NCI-H1417 (cell line): ENCODE measurements at regions not wholly inside any gene's neighbourhood (a gene's known extent, or its start where the extent isn't known, plus 50 kb on each side); places are given as distances from the start of the nearest gene placed in this dataset.

Source experiments
- DNase-seq, 3 experiments: peaks; one replicate each; lab custom pipeline; 2025; lab: John Stamatoyannopoulos, UW

DNA sequence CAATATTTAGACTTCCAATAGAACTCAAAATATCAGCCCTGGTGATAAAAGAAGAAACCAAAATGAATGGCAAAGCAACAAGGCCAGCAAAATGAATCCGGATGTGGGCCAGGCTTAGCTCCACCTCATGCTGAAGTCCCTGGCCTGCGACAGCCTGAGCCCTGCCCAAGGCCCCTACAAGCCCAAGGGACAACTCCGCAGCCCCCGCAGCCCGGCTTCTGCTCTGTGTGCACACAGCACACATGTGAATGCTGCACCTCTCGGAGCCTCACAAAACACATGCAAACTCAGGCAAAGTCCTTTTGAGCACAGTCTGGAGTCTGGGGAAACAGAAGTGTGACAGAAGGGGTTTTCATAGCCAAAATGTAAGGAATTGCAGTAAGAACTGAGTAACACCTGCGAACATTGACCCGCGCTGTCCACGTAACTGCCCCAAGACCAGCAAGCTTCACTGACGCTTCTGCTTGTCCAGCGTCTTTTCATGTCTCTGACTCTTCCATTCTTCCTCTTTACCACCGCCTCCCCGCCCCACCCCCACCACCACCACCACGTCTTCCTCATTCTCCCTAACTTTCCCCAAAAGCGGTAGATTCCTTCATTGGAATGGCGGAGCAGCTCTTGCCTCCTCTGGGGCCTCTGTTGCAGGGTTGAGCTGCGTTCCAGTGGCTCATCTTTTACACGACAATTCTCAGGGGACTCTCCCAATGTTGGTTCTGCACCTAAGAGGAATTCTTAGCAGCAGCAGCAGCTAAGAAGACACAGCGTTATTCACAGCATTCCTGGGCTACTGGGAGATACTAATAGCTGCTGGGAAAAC lies 136.4 kb upstream of the COPS8 start:
- no peak for DNase-seq

DNA sequence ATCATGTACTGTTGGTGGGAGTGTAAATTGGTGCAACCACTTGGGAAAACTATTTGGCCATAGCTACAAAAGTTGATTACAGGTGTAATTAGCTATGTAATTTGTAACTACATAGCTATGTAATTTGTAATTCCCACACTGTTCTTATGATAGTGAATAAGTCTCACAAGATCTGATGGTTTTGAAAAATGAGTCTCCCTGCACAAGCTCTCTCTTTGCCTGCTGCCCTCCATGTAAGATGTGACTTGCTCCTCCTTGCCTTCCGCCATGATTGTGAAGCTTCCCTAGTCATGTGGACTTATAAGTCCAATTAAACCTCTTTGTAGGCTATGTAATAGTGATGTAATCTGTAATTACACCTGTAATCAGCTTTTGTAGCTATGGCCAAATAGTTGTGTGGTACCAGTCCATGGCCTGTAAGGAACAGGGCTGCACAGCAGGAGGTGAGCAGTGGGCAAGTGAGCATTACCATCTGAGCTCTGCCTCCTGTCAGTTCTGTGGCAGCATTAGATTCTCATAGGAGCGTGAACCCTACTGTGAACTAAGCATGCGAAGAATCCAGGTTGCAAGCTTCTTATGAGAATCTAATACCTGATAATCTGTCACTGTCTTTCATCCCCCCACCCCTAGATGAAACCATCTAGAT lies 133.7 kb upstream of the COPS8 start:
- DNase-seq, result no peak

- no peak for DNase-seq
Observed at GRCh38 chr2:236954641-236955040, 131.0 kb upstream of the COPS8 start.

DNA sequence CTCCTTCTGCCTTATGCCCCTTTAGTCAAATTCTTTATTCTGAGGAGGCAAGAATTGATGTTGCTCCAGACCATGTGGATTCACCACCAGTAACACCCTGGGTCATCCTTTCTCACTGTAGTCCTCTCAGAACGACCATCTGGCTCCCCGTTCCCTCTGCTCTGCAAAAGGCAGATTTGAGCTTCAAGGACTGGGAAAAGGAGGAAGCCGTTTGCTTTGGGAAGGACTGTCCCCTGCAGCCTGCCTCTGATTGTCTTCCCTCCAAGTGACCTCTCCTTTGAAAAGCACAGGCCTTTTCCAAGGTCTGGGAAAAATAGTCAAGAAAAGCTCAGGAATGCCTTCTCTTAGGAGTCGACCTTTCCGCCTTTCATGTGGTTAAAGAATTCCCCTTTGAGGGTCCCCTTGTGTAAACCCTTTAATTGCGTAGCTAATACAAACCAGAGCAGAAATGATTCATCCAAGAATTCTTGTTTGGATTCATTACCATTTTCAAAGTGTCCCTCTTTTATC lies 130.1 kb upstream of the COPS8 start:
- no peak for DNase-seq

DNA sequence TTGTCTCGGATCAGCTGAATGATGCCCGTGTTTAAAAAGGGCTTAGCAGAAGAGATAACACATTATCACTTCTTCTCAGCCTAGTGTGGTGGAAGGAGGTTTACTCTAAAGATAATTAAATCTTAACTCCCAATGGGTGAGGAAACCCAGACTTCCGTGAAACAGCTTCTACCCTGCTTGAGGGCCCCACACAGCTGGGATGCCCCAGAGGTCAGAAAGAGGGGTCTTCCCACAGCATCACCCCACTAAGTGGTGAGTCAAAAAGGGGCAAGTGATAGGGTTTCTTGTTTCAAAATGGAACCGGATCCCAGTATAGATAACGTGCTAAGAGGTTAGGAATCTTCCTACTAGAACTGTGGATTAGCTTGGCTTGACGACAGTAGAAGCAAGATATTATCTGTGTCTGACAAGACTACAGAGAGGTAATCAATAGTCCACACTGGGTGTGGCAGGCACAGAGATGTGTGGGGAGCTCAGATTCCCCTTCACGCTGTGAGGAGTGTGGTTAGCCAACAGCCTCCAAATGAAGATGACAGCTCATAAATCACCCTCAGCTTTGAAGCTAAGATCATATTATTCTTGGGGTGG lies 129.6 kb upstream of the COPS8 start:
- peak in 1 of 3 experiments; percentile 65 for DNase-seq

GRCh38 chr2:236956641-236957040 lies 129.0 kb upstream of the COPS8 start:
- DNase-seq, result no peak

DNA sequence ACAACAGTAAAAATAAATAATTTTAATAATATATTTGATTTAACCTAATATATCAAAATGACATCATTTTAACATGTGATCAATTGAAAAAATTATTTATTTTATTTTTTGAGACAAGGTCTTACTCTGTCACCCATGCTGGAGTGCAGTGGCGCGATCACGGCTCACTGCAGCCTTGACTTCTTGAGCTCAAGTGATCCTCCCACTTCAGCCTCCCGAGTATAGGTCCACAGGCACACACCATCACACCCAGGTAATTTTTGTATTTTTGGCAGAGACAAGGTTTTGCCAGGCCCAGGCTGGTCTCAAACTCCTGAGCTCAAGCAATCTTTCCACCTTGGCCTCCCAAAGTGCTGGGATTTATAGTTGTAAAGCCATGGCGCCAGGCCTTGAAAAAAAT lies 126.7 kb upstream of the COPS8 start:
- DNase-seq, result no peak

- no peak for DNase-seq
Observed at GRCh38 chr2:236959876-236960275, 125.8 kb upstream of the COPS8 start.

DNA sequence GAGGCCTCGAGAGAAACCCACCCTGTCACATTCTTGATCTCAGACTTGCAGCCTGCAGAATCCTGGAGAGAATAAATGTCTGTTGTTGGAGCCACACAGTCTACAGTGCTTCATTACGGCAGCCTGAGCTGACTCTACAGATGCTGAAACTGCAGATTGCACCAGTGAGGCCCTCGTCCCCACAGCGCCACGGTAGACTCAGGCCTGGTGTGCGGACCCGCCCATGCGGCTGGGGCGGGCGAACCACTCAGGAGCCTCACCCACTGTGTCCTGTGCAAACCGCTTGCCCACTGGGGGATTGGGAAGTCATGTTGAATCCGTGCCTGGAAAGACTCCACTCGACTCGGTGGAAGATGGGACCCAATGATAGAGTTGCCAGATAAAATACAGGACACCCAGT lies 125.2 kb upstream of the COPS8 start:
- DNase-seq, result no peak

DNA sequence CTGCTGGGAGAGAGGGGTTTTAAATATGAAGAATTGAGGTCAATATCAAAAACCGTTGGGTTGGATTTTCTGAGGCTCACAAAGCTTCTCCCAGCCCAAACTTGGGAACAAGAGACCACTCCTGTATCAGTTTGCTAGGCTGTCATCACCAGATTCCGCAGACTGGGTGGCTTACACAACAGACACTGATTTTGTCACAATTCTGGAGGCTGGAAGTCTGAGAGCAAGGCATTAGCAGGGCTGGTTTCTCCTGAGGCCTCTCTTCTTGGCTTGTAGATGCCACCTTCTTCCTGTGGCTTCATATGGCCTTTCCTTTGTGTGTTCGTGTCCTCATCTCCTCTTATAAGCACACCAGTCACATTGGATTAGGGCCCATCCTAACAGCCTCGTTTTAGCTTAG lies 122.9 kb upstream of the COPS8 start:
- DNase-seq, result no peak

GRCh38 chr2:236963631-236964182 lies 122.0 kb upstream of the COPS8 start:
- DNase-seq, result no peak

- no peak for DNase-seq
Observed at GRCh38 chr2:236964291-236964690, 121.4 kb upstream of the COPS8 start.

DNA sequence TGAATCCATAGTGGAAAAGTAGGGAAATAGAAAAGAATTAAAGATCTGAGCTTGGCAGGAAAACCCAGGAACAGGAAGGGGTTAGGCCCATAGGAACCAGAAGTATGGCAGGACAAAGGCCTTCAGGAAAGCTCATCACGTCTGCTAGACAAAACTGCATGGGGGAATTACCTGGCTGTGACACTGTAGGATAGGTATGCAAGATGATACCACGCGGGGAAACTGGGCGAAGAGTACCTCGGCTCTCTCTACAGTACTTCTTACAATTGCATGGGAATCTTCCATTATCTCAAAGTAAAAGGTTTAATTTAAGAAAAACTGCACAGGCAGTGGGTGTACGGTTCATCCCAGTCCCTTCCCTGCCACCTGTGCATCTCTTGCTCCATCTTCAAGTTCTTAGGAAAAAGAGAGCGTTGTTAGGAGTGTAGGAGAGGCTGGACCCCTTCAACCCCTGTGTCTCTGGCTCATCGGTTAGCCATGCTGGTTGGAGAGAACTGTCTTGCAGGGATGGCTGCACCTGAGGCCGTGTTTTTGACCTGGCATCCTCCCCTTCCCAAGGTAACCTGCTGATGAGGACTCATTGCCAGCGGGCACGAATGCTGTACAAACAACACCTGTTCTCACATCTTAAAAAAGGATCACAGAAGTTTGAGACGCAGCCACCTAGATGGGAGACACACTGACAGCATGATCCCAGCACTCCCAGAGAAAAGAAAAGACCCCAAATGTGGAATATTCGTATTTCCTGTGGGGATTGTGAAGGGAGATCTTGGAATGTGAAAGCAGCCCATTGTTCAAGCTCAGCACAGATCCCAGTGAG lies 120.5 kb upstream of the COPS8 start:
- DNase-seq, result no peak

GRCh38 chr2:236965841-236966096 lies 119.9 kb upstream of the COPS8 start:
- no peak for DNase-seq

DNA sequence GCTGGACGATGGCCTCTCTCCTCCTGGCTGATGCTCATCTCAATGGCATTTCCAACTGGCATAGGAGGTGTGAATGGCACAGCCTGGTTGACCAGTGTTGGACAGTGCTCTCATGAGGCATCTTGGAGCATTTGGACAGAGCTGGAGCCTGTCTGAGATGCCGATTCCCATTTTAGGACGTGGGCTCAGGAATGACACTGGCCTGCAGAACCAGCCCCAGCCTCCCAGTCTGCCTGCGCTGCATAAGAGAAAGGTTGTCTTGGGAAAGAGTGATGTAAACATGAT lies 118.2 kb upstream of the COPS8 start:
- DNase-seq, result no peak

- DNase-seq, result no peak
Observed at GRCh38 chr2:236968101-236968879, 117.4 kb upstream of the COPS8 start.

DNA sequence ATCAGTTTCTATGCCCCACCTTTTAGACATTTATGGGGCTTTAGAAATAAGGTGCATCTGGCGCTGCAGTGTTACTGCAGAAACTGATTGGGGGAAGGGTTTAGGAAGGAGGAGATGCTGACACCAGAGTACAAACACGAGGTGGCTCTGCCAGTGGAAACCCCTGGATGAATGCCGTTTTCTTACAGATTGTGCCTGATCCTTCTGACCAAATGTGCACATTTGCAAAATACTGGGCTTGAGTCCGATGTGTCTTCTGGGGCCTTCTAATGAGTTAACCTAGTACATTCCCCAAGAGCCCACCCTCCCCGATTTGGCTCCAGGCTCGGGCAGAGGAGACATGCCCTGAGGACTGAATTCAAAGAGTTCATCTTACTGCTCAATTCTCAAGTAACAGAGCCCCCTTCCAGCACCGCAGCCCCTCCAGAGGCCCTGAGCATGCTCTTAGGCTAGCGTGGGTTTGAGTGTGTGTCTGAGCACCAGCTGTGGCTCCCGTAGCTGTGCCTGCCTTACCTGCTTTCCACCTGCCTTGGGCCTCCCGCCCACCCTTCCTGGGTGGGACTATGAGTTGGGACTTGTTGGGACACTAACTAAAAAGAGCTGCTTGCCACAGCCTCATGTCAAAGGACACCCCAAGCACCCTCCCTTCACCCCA lies 116.7 kb upstream of the COPS8 start:
- no peak for DNase-seq

DNA sequence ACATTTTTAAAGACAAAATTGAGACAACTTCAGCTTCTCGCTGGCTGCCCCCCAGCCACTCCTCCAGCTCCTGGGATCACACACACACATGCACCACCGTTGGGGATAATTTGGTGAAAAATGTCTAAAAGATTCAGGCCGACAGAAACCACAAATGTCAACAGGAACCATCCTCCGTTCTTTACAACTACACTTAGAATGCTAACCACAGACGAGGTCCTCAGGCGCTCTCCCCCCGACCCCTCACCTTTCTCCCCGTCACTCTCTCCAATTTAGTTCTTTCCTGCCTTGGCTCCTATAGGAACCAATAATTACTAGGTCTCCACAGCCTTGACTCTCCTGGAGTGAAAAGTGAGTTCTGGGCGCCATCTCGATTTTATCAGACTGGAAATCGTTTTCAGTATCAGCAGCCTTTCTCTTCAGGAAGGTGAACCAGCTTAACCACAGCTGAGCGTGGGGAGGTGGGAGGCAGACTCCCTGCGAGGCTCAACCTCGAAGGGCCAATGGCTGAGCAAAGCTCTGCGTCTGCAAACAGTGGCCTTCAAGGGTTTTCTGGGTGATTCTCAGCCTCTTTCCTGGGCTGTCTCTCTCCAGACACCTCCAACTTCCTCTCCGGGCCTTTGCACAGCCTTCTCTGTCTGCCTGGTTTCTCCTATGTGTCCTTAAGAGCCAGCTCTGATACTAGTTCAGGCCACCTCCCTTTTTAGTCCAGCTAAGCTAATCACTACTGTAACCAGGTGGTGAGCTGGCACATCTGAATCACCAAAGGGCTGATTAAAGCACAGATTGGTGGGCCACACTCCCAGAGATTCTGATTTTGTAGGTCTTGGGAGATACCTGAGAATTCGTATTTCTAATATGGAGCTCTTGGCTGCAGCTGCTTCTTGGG lies 115.7 kb upstream of the COPS8 start:
- no peak for DNase-seq

GRCh38 chr2:236970656-236971010 lies 115.1 kb upstream of the COPS8 start:
- no peak for DNase-seq

GRCh38 chr2:236971131-236971821 lies 114.4 kb upstream of the COPS8 start:
- DNase-seq, result no peak
